WTC11 (cell line): ENCODE measurements at regions not wholly inside any gene's neighbourhood (a gene's known extent, or its start where the extent isn't known, plus 50 kb on each side); places are given as distances from the start of the nearest gene placed in this dataset.

ENCODE experiments used
- ATAC-seq: fragments of 200-7000 bp; cut with Tn5 transposase; 2 replicates; pipeline ENCODE4 v1.10.0; 2021; ENCODE audit warnings: mild to moderate bottlenecking, moderate library complexity
- CTCF ChIA-PET: fragments of 300-600 bp; sonication (Branson Sonifier 250); formaldehyde crosslinking; loops from one replicate; lab custom pipeline; 2021; ENCODE audit warnings: antibody characterized with exemption; lab: Charles Lee
- POLR2A ChIA-PET: fragments of 350-600 bp; sonication (Branson Sonifier 250); formaldehyde crosslinking; loops from one replicate; lab custom pipeline; 2021; ENCODE audit warnings: antibody characterized with exemption; lab: Charles Lee
- DNase-seq: peaks from one replicate; pipeline ENCODE4 v3.0.0; 2021; ENCODE audit warnings: low spot score
- H3K27ac Mint-ChIP-seq: 2 replicates; pipeline ENCODE4 v1.8.0; 2021; ENCODE audit warnings: mixed read lengths
- H3K27me3 Mint-ChIP-seq: 2 replicates; pipeline ENCODE4 v1.8.0; 2021; ENCODE audit warnings: low read depth, mild to moderate bottlenecking, moderate library complexity, mixed read lengths
- H3K36me3 Mint-ChIP-seq: 2 replicates; pipeline ENCODE4 v1.8.0; 2021; ENCODE audit warnings: mixed read lengths
- H3K4me1 Mint-ChIP-seq: 2 replicates; pipeline ENCODE4 v1.8.0; 2022; ENCODE audit warnings: mixed read lengths
- H3K4me3 Mint-ChIP-seq: 2 replicates; pipeline ENCODE4 v1.8.0; 2021; ENCODE audit warnings: mild to moderate bottlenecking, moderate library complexity, mixed read lengths
- H3K9me3 Mint-ChIP-seq: 2 replicates; pipeline ENCODE4 v1.8.0; 2021; ENCODE audit warnings: mixed read lengths
- CBFB ChIP-seq: sonication (generic); formaldehyde crosslinking; IDR thresholded peaks from 2 replicates; pipeline ENCODE4 v1.8.1; 2022; ENCODE audit warnings: mild to moderate bottlenecking, low read depth, missing genetic modification reagents
- CREB1 ChIP-seq: sonication (generic); formaldehyde crosslinking; IDR thresholded peaks from 2 replicates; pipeline ENCODE4 v1.8.0; 2023; ENCODE audit warnings: mild to moderate bottlenecking, missing genetic modification reagents
- EMX1 ChIP-seq: fragments of 250-450 bp; sonication (Bioruptor Pico); IDR thresholded peaks from 2 replicates; pipeline ENCODE4 v1.8.0; 2021; ENCODE audit warnings: mild to moderate bottlenecking
- NFATC4 ChIP-seq: fragments of 250-450 bp; sonication (Bioruptor Pico); IDR thresholded peaks from 2 replicates; pipeline ENCODE4 v1.9.0; 2021; ENCODE audit warnings: mild to moderate bottlenecking
- TP53 ChIP-seq: sonication (generic); formaldehyde crosslinking; IDR thresholded peaks from 2 replicates; pipeline ENCODE4 v1.8.1; 2023; ENCODE audit warnings: mild to moderate bottlenecking, missing genetic modification reagents
- USF1 ChIP-seq: sonication (generic); formaldehyde crosslinking; IDR thresholded peaks from 2 replicates; pipeline ENCODE4 v1.8.0; 2022; ENCODE audit warnings: mild to moderate bottlenecking, missing genetic modification reagents
- ZNF281 ChIP-seq: sonication (generic); formaldehyde crosslinking; IDR thresholded peaks from 2 replicates; pipeline ENCODE4 v1.8.0; 2023; ENCODE audit warnings: mild to moderate bottlenecking, missing genetic modification reagents
- ZNF396 ChIP-seq: fragments of 250-450 bp; sonication (Bioruptor Pico); IDR thresholded peaks from 2 replicates; pipeline ENCODE4 v1.8.0; 2021; ENCODE audit warnings: mild to moderate bottlenecking, moderate library complexity, borderline replicate concordance
- ZNF671 ChIP-seq: fragments of 250-450 bp; sonication (Bioruptor Pico); IDR thresholded peaks from 2 replicates; pipeline ENCODE4 v1.8.0; 2021; ENCODE audit warnings: mild to moderate bottlenecking
- TF ChIP-seq, protein P1 (sequence below): sonication (generic); formaldehyde crosslinking; IDR thresholded peaks from 2 replicates; pipeline ENCODE4 v1.8.0; 2022; ENCODE audit warnings: missing genetic modification reagents
- TF ChIP-seq, protein P2 (sequence below): sonication (generic); formaldehyde crosslinking; IDR thresholded peaks from 2 replicates; pipeline ENCODE4 v1.8.0; 2023; ENCODE audit warnings: missing genetic modification reagents, mild to moderate bottlenecking, borderline replicate concordance
- TF ChIP-seq, protein P3 (sequence below): fragments of 250-450 bp; sonication (Bioruptor Pico); IDR thresholded peaks from 2 replicates; pipeline ENCODE4 v1.9.0; 2021; ENCODE audit warnings: mild to moderate bottlenecking
- TF ChIP-seq, protein P4 (sequence below): fragments of 250-450 bp; sonication (Bioruptor Pico); IDR thresholded peaks from 2 replicates; pipeline ENCODE4 v1.9.0; 2021; ENCODE audit warnings: moderate library complexity, mild to moderate bottlenecking, inconsistent platforms, borderline replicate concordance
- TF ChIP-seq, protein P5 (sequence below): fragments of 250-450 bp; sonication (Bioruptor Pico); IDR thresholded peaks from 2 replicates; pipeline ENCODE4 v2.1.2; 2022; ENCODE audit warnings: mild to moderate bottlenecking, moderate library complexity
- TF ChIP-seq, protein P6 (sequence below): sonication (generic); formaldehyde crosslinking; IDR thresholded peaks from 2 replicates; pipeline ENCODE4 v1.8.1; 2022; ENCODE audit warnings: missing genetic modification reagents, borderline replicate concordance

- no peak for TF ChIP-seq ZNF281 (CRISPR knock-in tag)
- TF ChIP-seq, protein P1, sequence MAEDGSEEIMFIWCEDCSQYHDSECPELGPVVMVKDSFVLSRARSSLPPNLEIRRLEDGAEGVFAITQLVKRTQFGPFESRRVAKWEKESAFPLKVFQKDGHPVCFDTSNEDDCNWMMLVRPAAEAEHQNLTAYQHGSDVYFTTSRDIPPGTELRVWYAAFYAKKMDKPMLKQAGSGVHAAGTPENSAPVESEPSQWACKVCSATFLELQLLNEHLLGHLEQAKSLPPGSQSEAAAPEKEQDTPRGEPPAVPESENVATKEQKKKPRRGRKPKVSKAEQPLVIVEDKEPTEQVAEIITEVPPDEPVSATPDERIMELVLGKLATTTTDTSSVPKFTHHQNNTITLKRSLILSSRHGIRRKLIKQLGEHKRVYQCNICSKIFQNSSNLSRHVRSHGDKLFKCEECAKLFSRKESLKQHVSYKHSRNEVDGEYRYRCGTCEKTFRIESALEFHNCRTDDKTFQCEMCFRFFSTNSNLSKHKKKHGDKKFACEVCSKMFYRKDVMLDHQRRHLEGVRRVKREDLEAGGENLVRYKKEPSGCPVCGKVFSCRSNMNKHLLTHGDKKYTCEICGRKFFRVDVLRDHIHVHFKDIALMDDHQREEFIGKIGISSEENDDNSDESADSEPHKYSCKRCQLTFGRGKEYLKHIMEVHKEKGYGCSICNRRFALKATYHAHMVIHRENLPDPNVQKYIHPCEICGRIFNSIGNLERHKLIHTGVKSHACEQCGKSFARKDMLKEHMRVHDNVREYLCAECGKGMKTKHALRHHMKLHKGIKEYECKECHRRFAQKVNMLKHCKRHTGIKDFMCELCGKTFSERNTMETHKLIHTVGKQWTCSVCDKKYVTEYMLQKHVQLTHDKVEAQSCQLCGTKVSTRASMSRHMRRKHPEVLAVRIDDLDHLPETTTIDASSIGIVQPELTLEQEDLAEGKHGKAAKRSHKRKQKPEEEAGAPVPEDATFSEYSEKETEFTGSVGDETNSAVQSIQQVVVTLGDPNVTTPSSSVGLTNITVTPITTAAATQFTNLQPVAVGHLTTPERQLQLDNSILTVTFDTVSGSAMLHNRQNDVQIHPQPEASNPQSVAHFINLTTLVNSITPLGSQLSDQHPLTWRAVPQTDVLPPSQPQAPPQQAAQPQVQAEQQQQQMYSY (CRISPR knock-in tag): no peak
Observed at GRCh38 chr1:185534801-185535200, 199.4 kb upstream of the HMCN1 start (continued).

GRCh38 chr1:185533596-185533995 lies 200.6 kb upstream of the HMCN1 start:
- Mint-ChIP-seq H3K4me1 (peaks cover 46% of the 10 kb centered on the region), H3K27me3 (peaks cover 20% of the 10 kb centered on the region), H3K27ac (no peak overlapping the region), H3K4me3 (no peak overlapping the region), H3K36me3 (no peaks in the 10 kb centered on the region; the same call in 1 of the 2 replicates), H3K9me3 (peaks cover 4% of the 10 kb centered on the region; the same call in 1 of the 2 replicates)
- ATAC-seq (no peak), DNase-seq (no peak)
- CTCF ChIA-PET: no interaction called here
- TF ChIP-seq, protein P2, sequence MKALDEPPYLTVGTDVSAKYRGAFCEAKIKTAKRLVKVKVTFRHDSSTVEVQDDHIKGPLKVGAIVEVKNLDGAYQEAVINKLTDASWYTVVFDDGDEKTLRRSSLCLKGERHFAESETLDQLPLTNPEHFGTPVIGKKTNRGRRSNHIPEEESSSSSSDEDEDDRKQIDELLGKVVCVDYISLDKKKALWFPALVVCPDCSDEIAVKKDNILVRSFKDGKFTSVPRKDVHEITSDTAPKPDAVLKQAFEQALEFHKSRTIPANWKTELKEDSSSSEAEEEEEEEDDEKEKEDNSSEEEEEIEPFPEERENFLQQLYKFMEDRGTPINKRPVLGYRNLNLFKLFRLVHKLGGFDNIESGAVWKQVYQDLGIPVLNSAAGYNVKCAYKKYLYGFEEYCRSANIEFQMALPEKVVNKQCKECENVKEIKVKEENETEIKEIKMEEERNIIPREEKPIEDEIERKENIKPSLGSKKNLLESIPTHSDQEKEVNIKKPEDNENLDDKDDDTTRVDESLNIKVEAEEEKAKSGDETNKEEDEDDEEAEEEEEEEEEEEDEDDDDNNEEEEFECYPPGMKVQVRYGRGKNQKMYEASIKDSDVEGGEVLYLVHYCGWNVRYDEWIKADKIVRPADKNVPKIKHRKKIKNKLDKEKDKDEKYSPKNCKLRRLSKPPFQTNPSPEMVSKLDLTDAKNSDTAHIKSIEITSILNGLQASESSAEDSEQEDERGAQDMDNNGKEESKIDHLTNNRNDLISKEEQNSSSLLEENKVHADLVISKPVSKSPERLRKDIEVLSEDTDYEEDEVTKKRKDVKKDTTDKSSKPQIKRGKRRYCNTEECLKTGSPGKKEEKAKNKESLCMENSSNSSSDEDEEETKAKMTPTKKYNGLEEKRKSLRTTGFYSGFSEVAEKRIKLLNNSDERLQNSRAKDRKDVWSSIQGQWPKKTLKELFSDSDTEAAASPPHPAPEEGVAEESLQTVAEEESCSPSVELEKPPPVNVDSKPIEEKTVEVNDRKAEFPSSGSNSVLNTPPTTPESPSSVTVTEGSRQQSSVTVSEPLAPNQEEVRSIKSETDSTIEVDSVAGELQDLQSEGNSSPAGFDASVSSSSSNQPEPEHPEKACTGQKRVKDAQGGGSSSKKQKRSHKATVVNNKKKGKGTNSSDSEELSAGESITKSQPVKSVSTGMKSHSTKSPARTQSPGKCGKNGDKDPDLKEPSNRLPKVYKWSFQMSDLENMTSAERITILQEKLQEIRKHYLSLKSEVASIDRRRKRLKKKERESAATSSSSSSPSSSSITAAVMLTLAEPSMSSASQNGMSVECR (CRISPR knock-in tag): no peak
- TF ChIP-seq ZNF396 (CRISPR knock-in tag) (no peak), CREB1 (no peak), USF1 (CRISPR knock-in tag) (no peak), NFATC4 (CRISPR knock-in tag) (no peak), CBFB (CRISPR knock-in tag) (no peak), EMX1 (no peak), TP53 (CRISPR knock-in tag) (no peak), ZNF671 (CRISPR knock-in tag) (no peak)
- TF ChIP-seq, protein P3, sequence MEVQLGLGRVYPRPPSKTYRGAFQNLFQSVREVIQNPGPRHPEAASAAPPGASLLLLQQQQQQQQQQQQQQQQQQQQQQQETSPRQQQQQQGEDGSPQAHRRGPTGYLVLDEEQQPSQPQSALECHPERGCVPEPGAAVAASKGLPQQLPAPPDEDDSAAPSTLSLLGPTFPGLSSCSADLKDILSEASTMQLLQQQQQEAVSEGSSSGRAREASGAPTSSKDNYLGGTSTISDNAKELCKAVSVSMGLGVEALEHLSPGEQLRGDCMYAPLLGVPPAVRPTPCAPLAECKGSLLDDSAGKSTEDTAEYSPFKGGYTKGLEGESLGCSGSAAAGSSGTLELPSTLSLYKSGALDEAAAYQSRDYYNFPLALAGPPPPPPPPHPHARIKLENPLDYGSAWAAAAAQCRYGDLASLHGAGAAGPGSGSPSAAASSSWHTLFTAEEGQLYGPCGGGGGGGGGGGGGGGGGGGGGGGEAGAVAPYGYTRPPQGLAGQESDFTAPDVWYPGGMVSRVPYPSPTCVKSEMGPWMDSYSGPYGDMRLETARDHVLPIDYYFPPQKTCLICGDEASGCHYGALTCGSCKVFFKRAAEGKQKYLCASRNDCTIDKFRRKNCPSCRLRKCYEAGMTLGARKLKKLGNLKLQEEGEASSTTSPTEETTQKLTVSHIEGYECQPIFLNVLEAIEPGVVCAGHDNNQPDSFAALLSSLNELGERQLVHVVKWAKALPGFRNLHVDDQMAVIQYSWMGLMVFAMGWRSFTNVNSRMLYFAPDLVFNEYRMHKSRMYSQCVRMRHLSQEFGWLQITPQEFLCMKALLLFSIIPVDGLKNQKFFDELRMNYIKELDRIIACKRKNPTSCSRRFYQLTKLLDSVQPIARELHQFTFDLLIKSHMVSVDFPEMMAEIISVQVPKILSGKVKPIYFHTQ (CRISPR knock-in tag): no peak
- TF ChIP-seq, protein P4, sequence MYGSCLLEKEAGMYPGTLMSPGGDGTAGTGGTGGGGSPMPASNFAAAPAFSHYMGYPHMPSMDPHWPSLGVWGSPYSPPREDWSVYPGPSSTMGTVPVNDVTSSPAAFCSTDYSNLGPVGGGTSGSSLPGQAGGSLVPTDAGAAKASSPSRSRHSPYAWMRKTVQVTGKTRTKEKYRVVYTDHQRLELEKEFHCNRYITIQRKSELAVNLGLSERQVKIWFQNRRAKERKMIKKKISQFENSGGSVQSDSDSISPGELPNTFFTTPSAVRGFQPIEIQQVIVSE (CRISPR knock-in tag): no peak
- TF ChIP-seq, protein P5, sequence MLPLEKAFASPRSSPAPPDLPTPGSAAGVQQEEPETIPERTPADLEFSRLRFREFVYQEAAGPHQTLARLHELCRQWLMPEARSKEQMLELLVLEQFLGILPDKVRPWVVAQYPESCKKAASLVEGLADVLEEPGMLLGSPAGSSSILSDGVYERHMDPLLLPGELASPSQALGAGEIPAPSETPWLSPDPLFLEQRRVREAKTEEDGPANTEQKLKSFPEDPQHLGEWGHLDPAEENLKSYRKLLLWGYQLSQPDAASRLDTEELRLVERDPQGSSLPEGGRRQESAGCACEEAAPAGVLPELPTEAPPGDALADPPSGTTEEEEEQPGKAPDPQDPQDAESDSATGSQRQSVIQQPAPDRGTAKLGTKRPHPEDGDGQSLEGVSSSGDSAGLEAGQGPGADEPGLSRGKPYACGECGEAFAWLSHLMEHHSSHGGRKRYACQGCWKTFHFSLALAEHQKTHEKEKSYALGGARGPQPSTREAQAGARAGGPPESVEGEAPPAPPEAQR (CRISPR knock-in tag): no peak
- TF ChIP-seq, protein P6, sequence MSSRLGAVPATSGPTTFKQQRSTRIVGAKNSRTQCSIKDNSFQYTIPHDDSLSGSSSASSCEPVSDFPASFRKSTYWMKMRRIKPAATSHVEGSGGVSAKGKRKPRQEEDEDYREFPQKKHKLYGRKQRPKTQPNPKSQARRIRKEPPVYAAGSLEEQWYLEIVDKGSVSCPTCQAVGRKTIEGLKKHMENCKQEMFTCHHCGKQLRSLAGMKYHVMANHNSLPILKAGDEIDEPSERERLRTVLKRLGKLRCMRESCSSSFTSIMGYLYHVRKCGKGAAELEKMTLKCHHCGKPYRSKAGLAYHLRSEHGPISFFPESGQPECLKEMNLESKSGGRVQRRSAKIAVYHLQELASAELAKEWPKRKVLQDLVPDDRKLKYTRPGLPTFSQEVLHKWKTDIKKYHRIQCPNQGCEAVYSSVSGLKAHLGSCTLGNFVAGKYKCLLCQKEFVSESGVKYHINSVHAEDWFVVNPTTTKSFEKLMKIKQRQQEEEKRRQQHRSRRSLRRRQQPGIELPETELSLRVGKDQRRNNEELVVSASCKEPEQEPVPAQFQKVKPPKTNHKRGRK: no peak
- POLR2A ChIA-PET: no interaction called here
